NCI-H69 (cell line): ENCODE measurements at regions not wholly inside any gene's neighbourhood (a gene's known extent, or its start where the extent isn't known, plus 50 kb on each side); places are given as distances from the start of the nearest gene placed in this dataset.
A peak's percentile ranks its signal among the peaks of the same experiment; 100 is the strongest.
"Not testable (repeated sequence)": the region's sequence is repeated elsewhere in the genome, so short reads cannot be mapped to it uniquely, and the experiment has no call there.

Source experiments
- DNase-seq: peaks from one replicate; lab custom pipeline; 2025; lab: John Stamatoyannopoulos, UW

DNA sequence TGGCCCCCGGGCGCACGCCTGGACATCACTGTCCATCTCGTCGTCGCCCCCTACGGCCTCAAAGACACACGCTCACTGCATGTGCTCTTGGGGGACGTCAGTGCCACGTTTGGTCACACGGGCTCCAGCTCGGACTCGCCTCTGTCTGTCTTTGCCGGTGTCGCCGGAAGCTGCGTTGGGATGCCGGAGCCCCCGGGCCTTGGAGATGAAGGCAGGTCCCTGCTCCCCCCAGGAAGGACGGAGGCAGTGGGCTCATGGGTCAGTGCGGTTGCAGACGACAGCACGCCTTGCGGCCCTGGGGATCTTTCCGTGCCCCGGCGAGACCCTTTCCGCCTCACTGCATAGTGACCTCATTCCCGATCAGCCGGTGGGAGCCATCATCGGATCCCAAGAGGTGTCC is 1399.9 kb upstream of the PCDH10 start:
- not testable (repeated sequence) for DNase-seq

GRCh38 chr4:131750006-131750405 is 1399.1 kb upstream of the PCDH10 start:
- not testable (repeated sequence) for DNase-seq

DNA sequence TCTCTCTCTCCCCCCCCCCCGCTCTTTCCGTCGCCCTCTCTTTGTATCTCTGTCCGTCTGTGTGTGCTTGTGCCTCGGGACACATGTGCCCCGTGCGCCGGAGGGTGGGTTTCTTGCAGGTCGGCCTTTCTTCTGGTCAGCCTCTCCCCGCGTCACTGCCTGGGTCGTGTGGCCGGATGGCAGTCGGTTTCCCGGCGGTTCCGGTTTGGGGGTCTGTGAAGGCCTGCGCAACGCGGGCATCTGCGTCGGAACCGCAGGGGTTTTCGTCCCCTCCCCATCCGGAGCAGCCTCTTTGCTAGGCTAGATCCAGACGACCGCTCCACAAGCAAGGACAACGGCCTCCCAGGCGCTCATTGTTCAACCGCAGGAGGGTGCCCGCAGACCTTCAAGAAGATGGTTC is 1398.6 kb upstream of the PCDH10 start:
- DNase-seq: not testable (repeated sequence)

- DNase-seq: not testable (repeated sequence)
Measured at GRCh38 chr4:131762234-131762633, 1386.9 kb upstream of the PCDH10 start.

- DNase-seq: no peak
Measured at GRCh38 chr4:131764730-131765129, 1384.4 kb upstream of the PCDH10 start.

GRCh38 chr4:131774382-131774781 is 1374.7 kb upstream of the PCDH10 start:
- DNase-seq: peak; percentile 39

DNA sequence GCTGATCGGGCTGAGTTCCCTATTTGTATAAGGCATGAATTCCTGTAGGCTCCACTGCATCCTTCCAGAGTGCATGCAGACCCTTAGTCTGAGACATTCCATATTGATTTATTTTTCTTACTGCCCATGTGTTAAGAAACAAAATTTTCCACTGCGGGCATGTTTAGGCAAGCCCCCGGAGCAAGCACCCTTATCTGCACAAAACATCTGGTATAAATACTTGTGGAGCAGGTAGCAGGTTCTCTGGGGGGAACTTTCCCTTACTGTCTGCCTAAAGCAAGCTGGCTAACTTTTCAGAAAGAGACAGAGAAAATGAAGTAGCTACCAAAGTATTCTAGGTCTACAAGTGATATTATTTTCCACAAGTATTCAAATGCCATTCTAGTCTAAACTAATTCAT is 1338.5 kb upstream of the PCDH10 start:
- DNase-seq: not testable (repeated sequence)
